ENCODE measurements at regions not wholly inside any gene's neighbourhood (a gene's known extent, or its start where the extent isn't known, plus 50 kb on each side); places are given as distances from the start of the nearest gene placed in this dataset.

GRCh38 chr13:73516731-73517130 is 457.9 kb downstream of the KLF5 start:
- Histone ChIP-seq H3K9me3 (ENCODE audit: control insufficient read depth, low read length) (no peaks in the 10 kb centered on the region), H3K4me2 (ENCODE audit: low read length) (no peak overlapping the region), H3K4me3 (ENCODE audit: low read depth, low read length) (no peak overlapping the region), H3K79me2 (no peaks in the 10 kb centered on the region), H3K27ac (no peak overlapping the region), H2AFZ (no peak overlapping the region), H3K4me1 (no peaks in the 10 kb centered on the region), H3K9ac (no peak overlapping the region), H3K36me3 (ENCODE audit: control insufficient read depth, insufficient read depth, low read length) (no peaks in the 10 kb centered on the region), H3K27me3 (ENCODE audit: control insufficient read depth, insufficient read depth, low read length) (no peaks in the 10 kb centered on the region)
- TF ChIP-seq CTCF (IDR thresholded peaks at IDR 0.05): no peak

- H3K4me2 ChIP-seq (ENCODE audit: low read length): no peak overlapping the region
- no peaks in the 10 kb centered on the region for H3K9me3 ChIP-seq (ENCODE audit: control insufficient read depth, low read length)
- H3K79me2 ChIP-seq: no peaks in the 10 kb centered on the region
- H3K4me3 ChIP-seq (ENCODE audit: low read depth, low read length): no peak overlapping the region
- no peak overlapping the region for H2AFZ ChIP-seq
- no peak overlapping the region for H3K27ac ChIP-seq
- no peak for TF ChIP-seq CTCF (IDR thresholded peaks at IDR 0.05)
- H3K27me3 ChIP-seq (ENCODE audit: control insufficient read depth, insufficient read depth, low read length): no peaks in the 10 kb centered on the region
- no peaks in the 10 kb centered on the region for H3K4me1 ChIP-seq
- no peak overlapping the region for H3K9ac ChIP-seq
- H3K36me3 ChIP-seq (ENCODE audit: control insufficient read depth, insufficient read depth, low read length): no peaks in the 10 kb centered on the region
These were observed 455.4 kb downstream of the KLF5 start for GRCh38 chr13:73514208-73514607.

- H3K27ac ChIP-seq: no peak overlapping the region
- no peak overlapping the region for H2AFZ ChIP-seq
- H3K4me2 ChIP-seq (ENCODE audit: low read length): no peak overlapping the region
- H3K4me3 ChIP-seq (ENCODE audit: low read depth, low read length): no peak overlapping the region
- H3K36me3 ChIP-seq (ENCODE audit: control insufficient read depth, insufficient read depth, low read length): no peaks in the 10 kb centered on the region
- no peaks in the 10 kb centered on the region for H3K4me1 ChIP-seq
- H3K9me3 ChIP-seq (ENCODE audit: control insufficient read depth, low read length): no peaks in the 10 kb centered on the region
- H3K79me2 ChIP-seq: no peaks in the 10 kb centered on the region
- H3K9ac ChIP-seq: no peak overlapping the region
- TF ChIP-seq CTCF (IDR thresholded peaks at IDR 0.05): no peak
- H3K27me3 ChIP-seq (ENCODE audit: control insufficient read depth, insufficient read depth, low read length): no peaks in the 10 kb centered on the region
These were observed 454.9 kb downstream of the KLF5 start for GRCh38 chr13:73513751-73514150.

GRCh38 chr13:73508841-73509240 is 450.0 kb downstream of the KLF5 start:
- H2AFZ ChIP-seq: no peak overlapping the region
- H3K9ac ChIP-seq: no peak overlapping the region
- H3K79me2 ChIP-seq: no peaks in the 10 kb centered on the region
- H3K9me3 ChIP-seq (ENCODE audit: control insufficient read depth, low read length): no peaks in the 10 kb centered on the region
- no peaks in the 10 kb centered on the region for H3K4me1 ChIP-seq
- no peaks in the 10 kb centered on the region for H3K36me3 ChIP-seq (ENCODE audit: control insufficient read depth, insufficient read depth, low read length)
- H3K4me3 ChIP-seq (ENCODE audit: low read depth, low read length): no peak overlapping the region
- TF ChIP-seq CTCF (IDR thresholded peaks at IDR 0.05): no peak
- no peak overlapping the region for H3K27ac ChIP-seq
- H3K27me3 ChIP-seq (ENCODE audit: control insufficient read depth, insufficient read depth, low read length): no peaks in the 10 kb centered on the region
- no peak overlapping the region for H3K4me2 ChIP-seq (ENCODE audit: low read length)

GRCh38 chr13:73505376-73505890 is 446.6 kb downstream of the KLF5 start:
- Histone ChIP-seq H3K4me2 (ENCODE audit: low read length) (no peak overlapping the region), H2AFZ (no peak overlapping the region), H3K79me2 (no peaks in the 10 kb centered on the region), H3K27me3 (ENCODE audit: control insufficient read depth, insufficient read depth, low read length) (no peaks in the 10 kb centered on the region), H3K9me3 (ENCODE audit: control insufficient read depth, low read length) (no peaks in the 10 kb centered on the region), H3K4me1 (no peaks in the 10 kb centered on the region), H3K36me3 (ENCODE audit: control insufficient read depth, insufficient read depth, low read length) (no peaks in the 10 kb centered on the region), H3K9ac (no peak overlapping the region), H3K27ac (no peak overlapping the region), H3K4me3 (ENCODE audit: low read depth, low read length) (no peak overlapping the region)
- TF ChIP-seq CTCF (IDR thresholded peaks at IDR 0.05): no peak
